ENCODE measurements at regions not wholly inside any gene's neighbourhood (a gene's known extent, or its start where the extent isn't known, plus 50 kb on each side); places are given as distances from the start of the nearest gene placed in this dataset.

DNA sequence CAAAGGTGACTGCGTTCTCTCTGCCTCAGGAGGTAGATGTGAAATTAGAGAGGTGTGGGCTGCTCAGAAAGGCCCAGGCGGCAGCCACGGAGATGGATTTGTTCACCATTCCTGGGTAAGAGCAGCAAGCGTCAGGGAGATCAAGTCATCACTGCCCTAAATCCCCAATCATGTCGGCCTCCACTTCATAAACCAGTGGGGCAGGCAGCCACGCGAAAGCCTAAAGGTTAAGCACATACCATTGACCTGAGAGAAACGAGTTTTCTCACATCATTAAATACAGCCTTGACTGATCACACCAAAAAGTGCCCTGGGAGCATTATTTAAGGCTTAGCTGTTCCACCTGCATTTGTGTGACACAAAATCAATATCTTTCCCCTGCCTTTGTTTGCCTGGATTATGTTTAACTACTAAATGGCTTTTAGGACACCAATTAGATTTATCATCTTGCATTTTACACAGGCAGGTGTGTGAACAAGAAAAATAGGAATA, 50.7 kb upstream of the FOXB1 start:
- no peak for DNase-seq

DNA sequence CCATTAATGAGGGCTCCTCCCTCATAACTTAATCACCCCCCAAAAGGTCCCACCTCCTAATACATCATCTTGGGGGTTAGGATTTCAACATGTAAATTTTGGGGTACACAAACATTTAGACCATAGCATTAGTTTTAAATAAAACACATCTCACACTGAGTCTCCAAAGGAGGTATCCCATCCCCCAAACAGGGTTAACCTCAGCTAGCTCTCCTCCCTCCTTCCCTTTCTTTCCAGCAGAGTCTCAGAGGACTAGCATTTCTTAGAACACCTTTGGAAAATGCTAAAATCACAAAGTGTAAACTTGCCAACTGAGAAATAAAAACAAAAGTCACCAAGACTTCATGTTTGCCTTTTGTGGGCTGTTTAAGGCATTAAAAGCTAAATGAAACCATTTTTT, 51.2 kb upstream of the FOXB1 start:
- DNase-seq: no peak

DNA sequence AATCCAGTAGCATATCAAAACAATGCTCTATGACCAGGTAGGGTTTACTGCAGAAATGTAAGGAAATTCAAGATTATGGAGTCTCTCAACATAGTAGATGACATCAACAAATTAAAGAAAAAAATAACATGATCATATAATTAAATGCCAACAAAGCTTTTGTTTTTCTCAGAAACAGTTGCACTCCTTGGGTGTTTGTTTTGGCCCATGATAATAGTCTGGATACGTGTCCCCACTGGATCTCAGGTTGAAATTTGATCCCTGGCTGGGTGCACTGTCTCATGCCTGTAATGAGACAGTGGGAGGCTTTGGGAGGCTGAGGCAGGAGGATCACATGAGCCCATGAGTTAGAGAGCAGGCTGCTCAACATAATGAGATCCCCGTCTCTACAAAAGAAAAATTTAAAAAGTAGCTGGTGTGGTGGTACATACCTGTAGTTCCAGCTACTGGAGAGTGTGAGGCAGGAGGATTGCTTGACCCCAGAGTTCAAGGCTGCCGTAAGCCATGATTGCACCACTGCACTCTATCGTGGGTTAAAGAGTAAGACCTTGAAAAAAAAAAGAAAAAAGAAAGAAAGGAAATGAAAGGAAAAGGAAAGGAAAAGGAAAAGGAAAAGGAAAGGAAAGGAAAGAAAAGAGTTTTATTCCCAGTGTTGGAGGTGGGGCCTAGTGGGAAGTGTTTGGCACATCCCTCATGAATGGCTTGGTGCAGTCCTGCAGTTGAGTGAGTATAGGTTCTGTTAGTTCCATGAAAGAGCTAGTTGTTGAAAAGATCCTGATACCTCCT, 53.3 kb upstream of the FOXB1 start:
- no peak for DNase-seq

DNA sequence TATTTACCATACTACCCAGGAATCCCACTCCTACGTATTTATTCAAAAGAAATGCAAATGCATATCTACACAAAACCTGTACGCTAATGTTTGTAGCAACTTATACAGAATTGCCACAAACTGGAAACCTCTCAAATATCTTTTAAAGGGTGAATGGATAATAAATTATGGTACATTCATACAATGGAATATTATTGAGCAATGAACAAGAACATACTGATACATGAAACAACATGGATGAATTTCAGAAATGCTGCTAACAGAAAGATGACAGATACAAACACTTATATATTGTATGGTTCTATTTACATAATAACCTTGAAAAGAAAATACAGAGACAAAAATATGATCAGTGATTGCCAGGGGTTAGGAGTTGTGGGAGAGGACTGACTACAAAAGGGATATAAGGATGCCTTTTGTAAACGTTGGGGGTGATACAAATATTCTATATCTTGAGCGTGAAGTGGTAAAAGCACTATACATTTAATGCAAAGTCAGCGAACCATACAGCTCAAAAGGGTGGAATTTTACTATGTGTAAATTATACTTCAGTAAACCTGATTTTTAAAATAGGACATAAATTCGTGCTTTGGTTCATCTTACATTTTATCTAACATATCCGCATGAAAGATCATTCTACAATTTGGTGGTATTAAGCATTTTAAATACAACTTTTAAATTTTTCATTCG, 55.0 kb upstream of the FOXB1 start:
- DNase-seq: no peak

DNA sequence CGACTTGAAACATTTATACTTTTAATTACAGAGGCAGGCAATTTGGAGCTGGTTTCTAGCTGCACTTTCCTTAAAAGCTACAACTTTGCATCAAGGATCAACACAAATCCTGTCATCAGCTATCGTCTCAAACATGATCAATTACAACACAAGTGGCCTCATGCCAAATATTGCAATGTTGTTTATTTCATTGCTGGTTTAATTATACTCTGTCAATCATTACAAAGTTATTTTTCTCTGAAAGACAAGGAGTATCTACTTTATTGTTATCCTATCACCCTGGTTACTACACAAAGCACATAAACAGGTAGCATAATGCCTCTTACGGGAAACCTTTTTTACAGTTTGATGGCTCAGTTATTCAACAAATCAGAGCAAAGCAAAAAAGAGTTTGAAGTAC, 58.0 kb upstream of the FOXB1 start:
- no peak for DNase-seq

DNA sequence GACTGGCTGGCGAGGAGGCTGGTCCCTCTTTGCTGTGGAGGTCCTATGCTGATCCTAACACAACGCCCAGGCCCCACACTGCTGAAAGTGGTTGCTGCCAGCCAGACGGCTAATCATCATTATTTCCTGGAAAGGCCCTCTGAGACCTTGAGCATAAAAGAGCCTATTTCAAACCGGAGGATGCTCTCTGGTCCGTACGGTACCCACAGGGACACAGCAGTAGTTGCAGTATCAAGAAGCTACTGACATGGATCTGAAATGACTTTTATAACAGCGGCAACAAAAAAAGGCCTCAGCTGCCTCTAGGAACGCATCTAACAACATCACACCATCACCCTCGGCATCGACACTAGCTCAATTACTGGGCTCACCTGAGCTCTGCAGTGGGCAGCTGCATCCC, 59.1 kb upstream of the FOXB1 start:
- DNase-seq: no peak

DNA sequence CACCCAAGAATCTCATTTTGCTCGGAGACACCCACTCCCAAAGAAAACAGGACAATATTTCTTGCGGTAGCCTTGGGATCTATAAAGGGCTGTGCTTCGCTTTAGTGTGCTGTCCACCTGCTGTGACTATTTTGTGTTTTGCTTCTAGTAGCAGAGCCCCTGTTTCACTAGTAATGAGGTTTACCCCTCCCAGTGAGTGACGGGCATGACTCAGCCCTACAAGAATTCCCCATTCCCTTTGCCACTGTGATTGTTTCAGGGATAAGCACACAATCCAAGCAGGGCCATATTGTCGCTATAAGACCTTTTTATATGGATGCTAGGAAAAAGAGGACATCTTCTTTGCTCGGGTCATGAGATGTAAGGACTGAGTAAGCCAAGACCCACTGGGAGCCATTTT, 62.5 kb upstream of the FOXB1 start:
- no peak for DNase-seq

DNA sequence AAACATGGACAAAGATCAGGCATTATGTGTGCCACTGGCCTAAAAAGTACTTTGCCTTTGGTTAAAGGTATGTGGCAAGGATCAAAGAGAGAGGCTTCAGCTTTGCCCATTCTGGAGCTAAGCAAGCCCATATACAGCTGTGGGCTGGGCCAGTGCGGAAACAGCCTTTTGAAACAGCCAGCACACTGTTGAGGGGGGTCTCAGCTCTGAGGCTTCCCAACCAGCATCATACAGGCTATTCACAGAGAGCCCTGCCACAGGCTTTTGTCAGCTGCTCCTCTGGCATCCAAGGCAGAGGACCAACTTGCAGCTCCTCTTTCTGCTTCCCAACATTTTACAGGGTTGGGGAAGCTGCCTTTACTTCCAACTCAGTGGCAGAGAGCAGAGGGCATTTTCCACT, 63.2 kb upstream of the FOXB1 start:
- no peak for DNase-seq

DNA sequence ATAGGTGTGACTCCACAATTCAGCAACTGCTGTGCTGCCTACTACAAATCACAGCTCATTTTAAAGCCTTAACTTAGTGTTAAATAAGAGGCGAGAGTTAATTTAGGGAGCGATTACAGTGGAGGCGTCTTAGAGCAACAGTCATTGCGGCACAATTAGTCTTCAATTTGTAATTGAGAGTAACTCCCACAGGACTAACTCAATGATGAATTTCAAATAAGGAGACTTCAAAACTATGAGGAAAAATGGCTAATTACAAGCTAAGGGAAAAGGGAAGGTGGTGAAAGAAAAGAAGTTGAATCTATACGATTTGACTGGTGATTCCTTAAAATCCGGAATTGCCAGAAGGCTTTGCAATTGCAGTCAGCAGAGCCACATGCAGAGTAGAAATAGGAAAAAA, 63.7 kb upstream of the FOXB1 start:
- DNase-seq: no peak

DNA sequence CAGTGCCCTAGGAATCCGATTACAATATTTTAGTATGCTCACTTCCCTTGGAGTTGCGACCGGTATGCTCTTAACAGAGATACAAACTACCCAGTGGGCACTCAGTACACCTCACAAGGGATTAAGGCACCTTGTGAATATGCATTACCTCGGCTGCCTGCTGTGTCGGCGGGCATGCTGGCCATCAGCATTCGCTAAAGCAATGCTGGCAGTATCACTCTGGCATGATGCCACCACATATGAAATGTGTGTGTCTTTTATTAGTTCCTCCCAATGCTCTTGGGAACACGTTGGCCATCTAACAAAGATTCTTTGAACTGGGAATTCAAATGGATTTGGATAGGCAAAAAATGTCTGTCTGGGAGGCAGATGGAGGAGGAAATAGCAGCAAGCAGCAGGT, 67.4 kb upstream of the FOXB1 start:
- no peak for DNase-seq

DNA sequence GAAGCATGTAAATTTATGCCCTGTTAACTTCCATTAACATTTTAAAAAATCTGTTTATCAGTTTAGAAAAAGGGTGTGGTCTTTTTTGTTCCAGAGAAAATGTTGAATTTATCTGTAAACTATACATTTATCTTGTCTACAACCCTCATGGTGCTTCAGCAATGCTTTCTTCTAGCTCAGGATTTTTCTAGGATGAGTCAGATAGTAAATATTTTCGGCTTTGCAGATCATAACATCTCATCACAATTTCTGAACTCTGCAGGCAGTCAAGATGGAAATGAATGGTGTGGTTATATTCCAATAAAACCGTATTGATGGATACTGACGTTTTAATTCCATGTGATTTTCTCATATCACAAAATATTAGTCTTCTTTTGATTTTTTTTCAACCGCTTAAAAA, 70.5 kb upstream of the FOXB1 start:
- DNase-seq: no peak

DNA sequence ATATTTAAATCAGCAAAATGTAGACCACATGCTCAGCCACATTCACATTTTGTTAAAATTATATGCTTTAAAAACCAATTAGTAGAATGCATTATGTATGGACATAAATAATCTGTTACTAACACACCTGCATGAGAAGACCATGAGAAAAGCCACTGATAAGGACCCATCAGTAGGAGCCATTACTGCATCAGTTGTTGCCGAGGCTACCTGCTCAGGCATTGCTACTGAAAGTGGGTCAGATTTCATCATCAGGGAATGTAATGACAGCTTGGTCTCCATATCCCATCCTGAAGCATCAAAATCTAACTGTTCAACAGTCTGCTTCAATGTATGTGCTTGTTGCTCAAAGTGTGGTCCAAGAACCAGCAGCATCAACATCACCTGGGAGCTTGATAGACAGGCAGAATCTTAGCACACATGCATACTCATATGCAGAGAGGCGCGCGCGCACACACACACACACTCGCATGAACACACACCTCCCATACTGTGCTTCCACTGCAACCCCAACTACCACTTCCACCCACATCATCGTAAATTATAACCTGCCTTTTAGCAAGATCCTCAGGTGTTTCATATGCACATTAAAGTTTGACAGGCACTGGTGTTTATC, 72.4 kb upstream of the FOXB1 start:
- DNase-seq: no peak

DNA sequence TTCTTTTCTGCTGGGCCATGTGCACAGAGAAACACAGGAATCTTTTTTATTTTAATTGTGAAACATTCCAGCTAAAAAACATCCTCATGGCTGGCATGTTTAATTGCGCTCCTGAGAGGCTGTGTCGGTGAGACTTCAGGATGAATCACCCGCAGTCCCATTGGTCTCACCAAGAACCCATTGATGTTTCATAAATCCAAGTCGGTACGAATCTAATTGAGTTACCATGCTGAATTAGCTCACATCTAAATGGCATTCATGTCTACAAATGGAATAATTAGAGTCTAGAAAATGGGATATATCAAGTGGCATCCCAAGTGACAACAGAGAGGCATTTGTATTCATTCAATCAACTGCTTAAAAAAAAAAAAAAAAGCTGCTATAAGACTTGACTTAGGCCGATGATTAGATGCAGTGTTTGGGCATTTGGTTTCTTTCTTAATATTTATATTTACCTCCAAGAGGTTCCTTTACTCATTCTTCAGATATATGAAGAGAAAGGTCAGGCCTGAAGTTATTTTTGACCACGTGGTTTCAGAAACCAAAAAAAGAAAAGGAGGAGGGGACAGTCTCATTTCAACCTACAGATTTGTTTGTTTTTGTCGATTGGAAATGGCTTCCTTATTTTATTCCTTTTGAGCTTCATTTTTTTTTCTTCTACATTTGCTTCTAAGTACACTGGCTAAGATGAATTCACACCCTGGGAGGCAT, 79.1 kb upstream of the FOXB1 start:
- DNase-seq: no peak

DNA sequence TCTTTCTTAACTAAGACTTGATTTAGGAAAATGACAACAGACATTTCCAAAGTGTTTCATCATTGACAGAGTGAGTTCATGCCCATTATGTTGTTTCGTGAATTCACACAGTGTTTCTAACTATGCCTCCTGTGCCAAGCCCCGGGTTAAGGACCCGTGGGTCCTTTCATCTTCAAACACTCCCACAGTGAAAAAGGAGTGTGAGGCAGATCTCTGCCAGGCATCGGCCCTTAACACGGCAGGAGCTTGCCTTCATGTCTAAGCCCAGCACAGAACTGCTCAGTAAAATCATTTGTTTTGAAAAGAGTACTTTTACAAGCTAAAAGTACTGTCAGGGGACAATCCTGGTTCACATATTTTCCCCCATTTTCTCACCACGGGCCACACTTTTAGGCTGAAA, 80.0 kb upstream of the FOXB1 start:
- DNase-seq: no peak

DNA sequence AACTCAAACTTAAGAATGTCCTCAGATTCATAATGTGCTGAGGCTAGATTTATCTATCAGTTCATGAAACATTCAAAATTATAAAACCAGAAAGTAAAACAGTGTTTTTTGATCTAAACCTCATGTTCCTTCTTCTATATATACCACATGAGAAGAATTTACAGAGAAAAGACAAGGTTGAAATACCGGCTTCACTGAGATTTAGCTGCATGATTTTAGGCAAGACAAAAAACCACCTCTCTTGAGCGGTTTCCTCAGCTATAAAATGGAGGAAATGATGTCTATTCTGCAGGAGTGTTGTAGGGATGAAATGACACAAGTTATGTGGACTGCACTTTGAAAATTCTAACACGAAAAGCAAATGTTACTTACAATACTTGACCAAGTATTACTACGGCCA, 80.6 kb upstream of the FOXB1 start:
- DNase-seq: no peak

DNA sequence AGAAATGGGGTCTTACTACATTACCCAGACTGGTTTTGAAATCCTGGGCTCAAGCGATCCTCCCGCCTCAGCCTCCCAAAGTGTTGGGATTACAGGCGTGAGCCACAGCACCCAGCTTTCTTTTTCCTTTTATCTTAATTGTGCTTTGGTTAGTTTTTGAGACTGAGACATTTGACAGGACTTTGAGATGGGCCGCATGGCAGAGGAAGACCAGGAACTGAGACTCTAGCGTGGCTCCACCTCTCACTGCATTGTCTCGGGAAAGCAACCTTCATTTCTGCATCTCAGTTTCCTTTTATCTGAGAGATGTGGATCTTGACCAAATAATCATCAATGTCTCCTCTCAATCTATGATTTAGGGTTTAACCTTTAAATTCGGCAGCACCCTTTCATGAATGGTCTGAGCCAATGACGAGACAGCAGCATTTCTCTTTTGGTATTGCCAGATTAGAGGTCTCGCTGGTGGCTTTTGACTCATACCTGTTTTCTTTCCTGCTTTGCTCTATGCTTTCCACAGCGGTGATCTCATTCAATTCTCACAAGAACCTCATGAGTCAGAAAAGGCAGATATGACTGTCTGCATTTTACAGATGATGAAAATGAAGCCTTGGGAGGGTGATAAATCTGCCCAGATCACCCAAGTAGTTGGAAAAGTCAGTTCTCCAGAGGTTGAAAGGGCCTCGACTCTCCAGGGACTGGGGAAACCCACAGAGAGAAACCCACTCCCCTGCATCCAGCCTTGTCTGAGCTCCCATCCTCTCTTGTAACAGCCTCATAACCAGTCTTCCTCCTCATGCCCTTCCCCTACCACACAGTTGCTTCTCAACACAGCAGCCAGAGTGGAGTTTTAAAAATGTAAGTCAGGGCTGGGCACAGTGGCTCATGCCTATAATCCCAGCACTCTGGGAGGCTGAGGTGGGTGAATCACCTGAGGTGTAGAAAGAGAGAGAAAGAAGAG, 84.8 kb upstream of the FOXB1 start:
- no peak for DNase-seq

DNA sequence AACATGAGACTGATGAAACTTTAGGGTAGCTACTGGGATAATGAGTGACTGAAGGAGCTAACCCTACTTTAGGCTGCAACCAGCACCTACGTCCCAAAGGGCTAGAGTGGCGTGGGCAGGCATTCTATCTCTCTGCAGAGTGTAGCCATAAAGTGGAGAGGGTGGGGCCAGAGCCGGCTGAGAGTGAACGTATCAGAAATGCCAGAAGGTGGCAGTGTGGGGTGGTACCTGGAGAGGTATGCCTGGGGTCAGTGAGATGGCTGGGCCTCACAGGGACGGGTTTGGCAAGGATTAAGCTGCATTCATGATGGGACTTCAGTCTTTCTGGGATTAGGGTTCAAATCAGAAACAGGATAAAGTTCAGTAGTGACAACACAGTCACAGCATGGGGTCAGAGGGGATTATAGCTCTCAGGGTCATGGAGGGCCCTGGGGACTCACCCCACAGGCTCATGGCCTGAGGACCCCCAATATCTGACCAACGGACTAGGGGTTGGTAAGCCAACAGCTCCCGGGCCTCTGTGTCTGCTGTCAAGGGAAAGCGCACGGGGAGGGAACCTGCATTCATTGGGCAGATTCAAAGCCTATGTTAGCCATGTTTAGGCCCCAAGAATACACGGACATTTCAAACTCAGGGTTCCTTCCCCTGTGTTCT, 86.5 kb upstream of the FOXB1 start:
- peak; percentile 20 for DNase-seq

DNA sequence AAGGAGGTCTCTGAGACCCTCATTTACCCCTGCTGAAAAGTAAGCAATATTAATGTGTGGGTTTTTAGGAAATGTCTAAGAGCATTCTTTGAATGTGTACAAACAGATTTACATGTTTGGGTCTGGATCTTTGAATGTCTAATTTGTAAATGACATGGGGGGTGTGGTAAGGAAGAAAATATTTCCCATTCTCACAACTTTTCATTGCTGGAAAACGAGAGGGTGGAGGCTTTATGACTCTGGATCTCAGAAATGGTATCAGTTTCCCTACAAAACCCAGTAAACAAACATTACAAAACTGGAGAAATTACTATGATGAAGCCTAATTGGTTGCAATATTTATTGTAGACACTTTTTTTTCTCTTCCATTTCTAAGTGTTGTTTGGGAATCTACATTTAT, 98.1 kb upstream of the FOXB1 start:
- no peak for DNase-seq

DNA sequence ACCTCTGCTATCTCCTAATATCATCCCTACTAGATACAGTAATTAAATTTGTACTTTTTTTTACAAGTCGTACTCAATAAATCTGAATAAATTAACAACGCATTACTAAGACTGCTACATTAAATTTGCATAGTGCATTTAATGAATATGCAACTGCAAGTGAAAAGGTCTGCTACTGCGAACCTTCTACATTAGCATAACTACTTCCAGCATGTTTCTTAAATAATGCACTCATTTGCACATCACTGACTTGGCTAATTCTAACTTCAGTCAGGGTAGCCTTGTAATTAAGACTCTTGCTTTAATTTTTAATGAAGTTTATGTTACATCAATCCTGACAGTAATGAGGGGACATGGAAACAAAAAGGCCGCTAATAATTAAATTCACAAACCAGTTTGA, 98.9 kb upstream of the FOXB1 start:
- DNase-seq: no peak

DNA sequence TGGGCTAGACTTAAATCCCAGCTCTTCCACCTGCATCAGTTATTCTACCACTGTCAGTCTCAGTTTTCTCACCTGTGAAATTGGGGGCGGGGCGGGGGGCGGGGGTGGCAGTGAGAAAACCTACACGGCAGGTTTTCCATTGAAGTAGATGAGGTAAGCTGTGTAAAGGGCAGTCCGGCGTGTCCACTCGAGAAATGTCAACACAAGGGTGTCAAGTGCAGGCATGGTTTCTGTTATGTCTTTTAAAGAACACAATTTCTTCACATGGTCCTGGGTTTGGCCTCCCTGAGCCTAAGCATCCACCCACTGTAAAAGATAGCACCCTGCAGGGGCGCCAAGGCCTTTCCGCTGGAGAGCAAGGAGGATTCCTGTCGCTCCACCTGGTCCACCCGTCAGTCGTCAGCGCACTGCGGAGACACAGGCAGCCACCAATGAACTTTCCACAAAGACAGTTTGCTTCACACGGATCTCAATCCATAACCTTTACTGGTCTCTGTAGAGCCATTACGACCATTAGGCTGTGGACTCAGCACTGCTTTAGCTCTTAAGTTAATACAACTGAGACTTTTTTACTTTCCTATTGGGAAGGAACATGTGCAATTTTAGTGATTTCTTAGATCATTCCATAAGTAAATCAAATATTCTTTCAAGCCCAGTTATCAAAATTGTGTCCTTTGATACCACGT, 99.5 kb upstream of the FOXB1 start:
- DNase-seq: no peak

DNA sequence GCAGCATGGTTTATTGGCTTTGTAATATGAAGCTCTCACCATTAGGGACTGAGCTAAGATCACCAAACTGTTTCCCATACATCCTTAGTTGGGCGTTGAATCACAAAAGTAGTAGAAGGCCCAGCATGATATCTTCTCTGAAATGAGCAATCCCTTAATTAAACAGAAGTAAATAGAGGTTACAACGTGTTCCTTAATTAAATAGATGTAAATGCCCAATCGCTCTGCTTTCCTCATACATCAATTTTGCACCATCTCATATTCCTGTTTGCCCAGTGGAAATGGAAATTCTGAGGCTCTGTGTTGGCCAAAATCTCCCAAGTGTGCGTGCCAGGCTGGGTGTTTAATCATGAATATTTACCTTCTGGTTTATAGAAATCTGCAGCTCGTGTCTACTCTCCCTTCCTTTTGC, 107.4 kb upstream of the FOXB1 start:
- DNase-seq: no peak

Data from right hindlimb (tissue), 1 donor.